Suprapubic skin (tissue), 4 donors: ENCODE measurements at regions not wholly inside any gene's neighbourhood (a gene's known extent, or its start where the extent isn't known, plus 50 kb on each side); places are given as distances from the start of the nearest gene placed in this dataset.

Experiments
- POLR2A ChIP-seq, 2 donors: fragments of 450-650 bp; IDR thresholded peaks; one replicate each; pipeline ENCODE4 v1.6.1; 2017; ENCODE audit warnings: antibody characterized with exemption in 2 of 2, mild to moderate bottlenecking in 2 of 2, moderate library complexity in 2 of 2
- POLR2AphosphoS5 ChIP-seq, 3 donors: sonication (generic); formaldehyde crosslinking; IDR thresholded peaks; one replicate each; pipeline ENCODE4 v1.6.1; 2017; ENCODE audit warnings: antibody characterized with exemption in 3 of 3
- TF ChIP-seq, protein P1 (sequence below), 2 donors: fragments of 200-600 bp in 1 of 2; fragments of 450-650 bp in 1 of 2; sonication (generic) in 1 of 2; IDR thresholded peaks; one replicate each; pipeline ENCODE4 v1.5.1; 2016 to 2019; ENCODE audit warnings: antibody characterized with exemption in 2 of 2, mild to moderate bottlenecking in 1 of 2, moderate library complexity in 1 of 2

DNA sequence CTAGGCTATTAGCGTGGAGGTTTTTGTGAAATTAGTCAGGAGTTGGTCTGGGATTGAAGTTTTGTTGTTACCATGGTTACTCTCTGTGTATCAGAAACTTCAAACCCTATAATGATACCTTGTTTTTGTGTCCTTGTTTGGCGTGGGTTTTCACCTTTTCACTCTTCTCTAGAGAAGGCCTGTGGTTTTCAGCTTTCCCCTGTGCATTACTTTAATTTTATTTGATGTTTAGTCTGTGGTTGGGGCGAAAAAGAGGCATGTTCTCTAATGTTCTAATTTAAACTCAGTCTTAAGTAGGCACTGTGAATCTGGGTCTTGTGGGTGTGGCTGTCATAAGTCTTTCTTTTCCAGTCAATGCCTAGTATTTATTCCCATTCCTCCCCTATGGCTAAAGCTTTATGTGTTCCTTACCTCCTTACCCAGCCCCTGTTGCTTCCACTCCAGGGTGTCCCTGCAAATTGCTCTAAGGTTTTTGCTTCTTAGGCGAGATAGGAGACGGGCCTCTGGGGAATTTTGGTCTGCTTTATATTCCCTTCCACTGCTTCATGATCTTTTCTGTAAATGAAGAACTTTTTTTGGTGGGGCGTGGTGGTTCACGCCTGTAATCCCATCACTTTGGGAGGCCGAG, 125.1 kb upstream of the XIST start:
- TF ChIP-seq POLR2AphosphoS5 (IDR thresholded peaks at IDR 0.05) = no peak
- TF ChIP-seq, protein P1, sequence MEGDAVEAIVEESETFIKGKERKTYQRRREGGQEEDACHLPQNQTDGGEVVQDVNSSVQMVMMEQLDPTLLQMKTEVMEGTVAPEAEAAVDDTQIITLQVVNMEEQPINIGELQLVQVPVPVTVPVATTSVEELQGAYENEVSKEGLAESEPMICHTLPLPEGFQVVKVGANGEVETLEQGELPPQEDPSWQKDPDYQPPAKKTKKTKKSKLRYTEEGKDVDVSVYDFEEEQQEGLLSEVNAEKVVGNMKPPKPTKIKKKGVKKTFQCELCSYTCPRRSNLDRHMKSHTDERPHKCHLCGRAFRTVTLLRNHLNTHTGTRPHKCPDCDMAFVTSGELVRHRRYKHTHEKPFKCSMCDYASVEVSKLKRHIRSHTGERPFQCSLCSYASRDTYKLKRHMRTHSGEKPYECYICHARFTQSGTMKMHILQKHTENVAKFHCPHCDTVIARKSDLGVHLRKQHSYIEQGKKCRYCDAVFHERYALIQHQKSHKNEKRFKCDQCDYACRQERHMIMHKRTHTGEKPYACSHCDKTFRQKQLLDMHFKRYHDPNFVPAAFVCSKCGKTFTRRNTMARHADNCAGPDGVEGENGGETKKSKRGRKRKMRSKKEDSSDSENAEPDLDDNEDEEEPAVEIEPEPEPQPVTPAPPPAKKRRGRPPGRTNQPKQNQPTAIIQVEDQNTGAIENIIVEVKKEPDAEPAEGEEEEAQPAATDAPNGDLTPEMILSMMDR (IDR thresholded peaks at IDR 0.05) = no peak
- no peak for TF ChIP-seq POLR2A (IDR thresholded peaks at IDR 0.05)
